HCEC 1CT (cell line): ENCODE measurements at regions not wholly inside any gene's neighbourhood (a gene's known extent, or its start where the extent isn't known, plus 50 kb on each side); places are given as distances from the start of the nearest gene placed in this dataset.

Experiments used
- DNase-seq: peaks from one replicate; pipeline ENCODE4 v3.0.0-alpha.2; 2017

DNA sequence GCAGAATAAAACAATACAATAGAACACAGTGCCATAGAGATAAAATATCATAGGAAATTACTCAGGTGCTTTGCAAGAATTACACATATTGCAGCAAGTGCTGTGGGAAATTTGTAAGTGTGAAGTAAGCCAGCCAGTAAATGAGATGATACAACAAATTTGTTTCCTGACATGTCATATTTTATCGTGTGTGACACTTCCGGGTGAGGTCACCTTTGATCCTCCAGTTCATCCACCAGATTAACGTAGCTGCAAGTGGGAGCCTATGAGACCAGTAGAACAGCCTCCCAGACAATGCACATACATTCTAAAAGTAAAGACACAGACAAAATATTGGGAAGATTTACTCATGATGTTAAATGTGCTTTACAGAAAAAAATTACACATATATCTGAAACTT is 72.2 kb downstream of the PRDM9 start:
- DNase-seq: no peak

DNA sequence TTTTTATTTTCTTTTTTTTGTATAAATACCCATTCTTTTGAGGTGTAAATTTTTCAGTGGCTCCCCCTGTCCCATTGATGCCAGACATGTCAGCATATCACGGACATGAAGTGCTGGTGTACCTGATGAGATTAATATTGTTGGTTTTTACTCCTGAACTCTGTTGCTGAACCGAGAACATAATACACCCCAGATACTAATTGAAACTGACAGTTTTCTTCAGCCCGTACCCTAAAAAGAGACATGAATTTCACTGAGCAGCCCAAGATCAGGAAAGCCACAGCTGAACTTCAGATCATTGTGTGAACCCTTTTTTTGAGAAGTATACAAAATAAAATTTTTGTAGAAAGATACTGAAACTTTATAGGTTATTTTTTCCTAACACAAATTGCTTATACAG is 75.7 kb downstream of the PRDM9 start:
- no peak for DNase-seq

DNA sequence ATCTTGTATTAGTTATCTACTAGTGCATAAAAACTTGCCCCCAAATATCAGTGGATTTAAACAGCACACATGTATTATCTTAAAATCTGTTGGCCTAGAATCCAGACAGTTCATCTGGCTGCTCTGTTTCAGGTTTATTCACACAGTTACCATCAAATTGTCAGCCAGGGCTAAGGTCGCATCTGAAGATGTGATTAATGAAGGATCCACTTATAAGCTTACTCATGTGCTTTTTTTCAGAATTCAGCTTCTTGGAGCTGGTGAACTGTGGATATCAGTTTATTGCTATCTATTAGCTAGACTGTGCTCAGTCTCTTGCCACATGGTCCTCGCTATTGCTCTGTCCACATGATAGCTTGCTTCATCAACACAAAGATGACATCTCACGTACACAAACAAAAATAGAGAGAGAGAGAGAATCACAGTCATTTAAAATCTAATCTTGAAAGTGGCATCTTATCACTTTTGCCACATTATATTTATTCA is 81.5 kb downstream of the PRDM9 start:
- no peak for DNase-seq

DNA sequence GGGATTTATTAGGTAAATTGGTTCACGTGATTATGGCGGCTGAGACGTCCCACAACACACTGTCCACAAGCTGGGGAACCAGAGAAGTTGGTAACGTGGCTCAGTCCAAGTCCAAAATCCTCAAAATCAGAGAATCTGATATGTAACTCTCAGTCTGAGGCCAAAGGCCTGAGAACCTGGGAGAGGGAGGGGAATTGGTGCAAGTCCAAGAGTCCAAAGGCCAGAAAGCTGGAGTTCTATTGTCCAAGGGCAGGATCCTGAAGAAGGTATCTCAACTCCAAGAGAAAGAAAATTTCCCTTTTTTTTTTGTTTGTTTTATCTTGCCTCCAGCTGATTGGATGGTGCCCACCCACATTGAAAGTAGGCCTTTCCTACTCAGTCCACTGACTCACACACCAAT is 83.8 kb downstream of the PRDM9 start:
- DNase-seq: no peak

DNA sequence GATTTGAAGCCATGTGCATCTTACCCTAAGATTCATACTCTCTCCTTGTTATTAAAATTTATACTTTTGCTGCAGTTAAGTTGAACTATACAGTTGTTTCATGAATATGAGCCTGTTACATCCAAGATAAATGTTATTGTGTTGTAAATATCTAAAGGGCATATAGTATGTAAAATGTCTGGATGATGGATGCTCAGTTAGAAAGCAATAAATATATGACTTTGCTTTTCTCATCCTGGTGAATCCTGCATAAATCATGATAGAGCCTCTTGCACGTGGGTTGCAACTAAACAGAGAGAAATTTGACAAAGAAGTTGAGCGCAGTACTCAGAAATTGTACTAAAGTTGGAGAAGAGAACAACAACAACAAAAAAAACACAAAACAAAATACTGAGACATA is 99.5 kb downstream of the PRDM9 start:
- no peak for DNase-seq

DNA sequence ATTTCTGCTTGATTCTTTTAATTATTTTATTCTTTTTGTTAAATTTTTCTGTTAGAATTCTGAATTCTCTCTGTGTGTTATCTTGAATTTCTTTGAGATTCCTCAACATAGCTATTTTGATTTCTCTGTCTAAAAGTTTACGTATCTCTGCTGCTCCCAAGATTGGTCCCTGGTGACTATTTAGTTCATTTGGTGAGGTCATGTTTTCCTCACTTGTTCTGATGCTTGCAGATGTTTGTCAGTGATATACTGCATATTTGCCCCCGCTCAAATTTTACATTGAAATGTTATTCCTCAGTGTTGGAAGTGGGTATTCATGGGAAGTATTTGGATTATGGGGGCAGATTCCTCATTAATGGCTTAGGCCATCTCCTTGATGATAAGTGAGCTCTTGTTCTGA is 105.3 kb downstream of the PRDM9 start:
- DNase-seq: no peak

DNA sequence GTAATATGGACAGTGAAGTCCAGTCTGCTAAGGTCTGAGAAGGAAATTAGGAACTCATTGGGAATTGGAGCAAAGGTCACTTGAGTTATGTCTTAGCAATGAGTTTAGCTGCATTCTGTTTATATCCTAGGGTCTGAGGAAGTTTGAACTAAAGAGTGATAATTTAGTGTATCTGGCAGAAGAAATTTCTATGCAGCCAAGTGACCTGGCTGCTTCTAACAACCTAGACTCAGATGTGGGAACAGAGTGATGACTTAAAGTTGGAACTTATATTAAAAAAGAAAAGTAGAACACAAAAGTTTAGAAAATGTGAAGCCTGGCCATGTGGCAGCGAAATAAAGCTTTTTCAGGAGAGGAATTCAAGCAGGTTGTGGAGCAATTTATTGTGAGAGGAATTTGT is 106.2 kb downstream of the PRDM9 start:
- no peak for DNase-seq

DNA sequence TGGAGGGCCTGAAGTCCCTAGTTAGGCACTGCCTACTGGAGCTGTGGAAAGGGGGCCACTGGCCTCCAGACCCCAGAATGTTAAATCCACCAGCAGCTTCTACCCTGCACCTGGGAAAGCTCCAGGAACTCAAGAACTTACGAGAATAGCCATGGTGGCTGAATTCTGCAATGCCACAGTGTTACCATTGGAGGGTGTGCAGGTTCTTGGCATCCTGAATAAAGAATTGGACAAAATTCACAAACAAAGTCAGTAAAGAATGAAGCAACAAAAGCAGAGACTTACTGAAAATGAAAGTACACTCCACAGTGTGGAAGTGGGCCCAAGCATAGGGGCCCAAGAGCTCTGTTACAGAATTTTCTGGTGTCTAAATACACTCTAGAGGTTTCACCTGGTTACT is 107.0 kb downstream of the PRDM9 start:
- no peak for DNase-seq

DNA sequence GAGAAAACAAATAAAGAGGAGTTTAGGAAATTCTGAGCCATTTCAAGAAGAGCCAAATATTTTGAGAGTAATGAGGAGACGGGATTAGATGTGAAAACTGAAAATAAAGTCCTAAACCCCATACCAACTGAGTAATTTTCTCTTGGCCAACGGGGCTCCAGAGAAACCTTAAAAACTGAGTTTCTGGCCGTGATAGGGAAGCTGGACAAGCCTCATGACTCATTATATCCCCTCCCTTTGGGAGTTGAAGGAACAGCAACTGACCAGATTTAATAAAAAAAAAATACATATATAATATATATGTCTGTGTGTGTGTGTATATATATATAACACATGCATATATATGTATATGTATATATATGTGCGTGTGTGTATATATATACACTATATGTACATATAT is 119.6 kb downstream of the PRDM9 start:
- peak; percentile 31 for DNase-seq

DNA sequence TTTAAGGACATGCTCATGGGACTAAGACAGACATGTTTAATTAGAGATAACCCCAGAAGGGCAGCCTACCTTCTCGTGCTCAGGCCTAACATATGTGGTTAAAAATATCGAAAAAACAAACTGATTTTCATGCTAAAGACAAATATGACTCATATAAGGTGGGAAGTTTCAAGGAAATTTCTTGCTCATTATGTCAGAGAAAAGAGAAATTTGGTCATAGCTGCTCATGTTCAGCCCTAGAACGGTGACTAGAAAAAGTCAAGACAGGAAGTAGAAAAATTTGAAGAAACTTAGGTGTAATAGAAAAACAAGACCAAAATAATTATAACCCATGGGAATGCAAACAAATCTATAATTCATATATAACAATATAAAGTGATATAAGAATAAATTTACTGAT is 120.6 kb downstream of the PRDM9 start:
- peak; percentile 67 for DNase-seq

DNA sequence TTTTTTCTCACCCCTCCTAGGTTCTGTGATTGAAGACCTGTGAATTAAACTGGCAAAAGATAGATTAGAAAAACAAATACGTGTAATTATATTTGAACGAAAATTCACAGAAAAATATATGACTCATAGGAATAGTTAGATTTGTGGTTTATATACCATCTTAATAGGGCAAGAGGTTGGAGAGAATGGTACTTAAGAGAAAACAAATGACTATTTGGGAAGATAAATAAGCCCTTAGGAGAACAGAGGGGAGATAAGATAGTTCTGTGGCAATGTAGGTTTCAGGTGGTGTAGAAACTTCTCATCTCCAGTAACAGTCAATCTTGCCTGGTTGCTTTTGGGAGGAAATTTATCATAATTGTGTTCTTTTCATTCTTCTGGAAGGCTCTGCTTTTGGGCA is 122.0 kb downstream of the PRDM9 start:
- no peak for DNase-seq

DNA sequence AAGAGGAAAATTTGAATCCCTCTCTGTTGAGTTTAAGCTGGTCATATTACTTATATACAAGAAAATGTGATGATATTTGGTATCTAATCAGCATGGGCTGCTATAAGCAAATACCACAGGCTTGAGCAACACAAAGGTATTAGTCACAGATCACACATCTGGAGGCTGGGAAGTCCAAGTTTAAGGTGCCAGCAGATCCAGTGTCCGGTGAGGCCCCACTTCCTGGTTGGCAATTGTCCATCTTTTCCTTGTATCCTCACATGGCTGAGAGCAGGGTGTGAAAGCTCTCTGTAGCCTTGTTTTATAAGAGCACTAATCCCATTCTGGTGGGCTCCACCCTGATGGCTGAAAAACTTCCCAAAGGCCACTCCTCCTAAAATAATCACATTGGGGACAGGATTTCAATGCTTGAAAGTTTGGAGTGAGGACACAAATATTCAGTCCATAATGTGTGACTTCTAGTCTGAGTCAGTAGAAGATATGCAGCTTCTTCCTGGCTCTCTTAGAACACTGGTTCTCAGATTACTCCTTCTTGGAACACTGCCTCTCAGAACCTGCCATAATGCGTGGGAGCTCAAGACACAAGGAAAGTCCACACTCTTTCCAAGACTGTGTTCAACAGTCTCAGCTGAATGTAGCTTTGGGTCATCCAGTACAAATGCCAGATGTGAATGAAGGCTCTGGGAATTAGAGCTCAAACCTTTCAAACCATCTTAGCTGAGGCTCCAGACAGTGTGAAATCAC is 124.1 kb downstream of the PRDM9 start:
- peak; percentile 90 for DNase-seq

DNA sequence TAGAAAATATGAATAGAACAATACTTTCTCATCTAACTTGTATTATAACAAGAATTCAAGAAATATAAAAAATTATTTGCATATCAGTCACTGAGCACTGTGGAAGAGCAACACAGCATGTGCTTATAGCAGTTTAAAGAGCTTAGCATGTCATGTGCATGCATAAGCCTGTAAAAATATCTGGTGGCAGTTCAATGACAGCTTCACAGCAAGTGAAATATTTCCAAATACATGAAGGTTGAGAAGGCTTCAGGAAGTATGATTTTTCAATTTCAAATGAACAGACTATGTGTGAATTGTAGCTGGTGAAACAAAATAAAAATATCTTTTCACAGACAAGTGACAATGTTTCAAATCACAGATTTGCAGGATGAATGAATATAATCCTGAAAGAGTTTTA is 128.5 kb downstream of the PRDM9 start:
- DNase-seq: no peak

DNA sequence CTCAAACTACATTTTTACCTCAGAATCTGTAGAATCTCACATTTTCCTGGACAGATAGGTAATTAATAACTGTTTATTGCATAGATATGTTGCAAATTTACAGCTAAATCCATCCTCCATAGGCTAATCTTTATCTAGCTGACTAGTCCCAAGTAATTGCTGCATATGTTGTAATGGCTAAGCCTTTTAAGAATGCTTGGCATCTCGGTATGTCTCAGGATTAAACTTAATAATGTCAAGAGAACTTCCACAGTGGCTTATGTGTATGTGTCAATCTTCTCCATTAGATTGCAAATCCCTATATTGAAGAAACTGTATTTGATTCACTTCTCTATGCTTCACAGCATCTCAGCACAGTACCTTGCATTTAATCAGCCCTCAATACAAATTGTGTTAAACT is 131.9 kb downstream of the PRDM9 start:
- DNase-seq: no peak

DNA sequence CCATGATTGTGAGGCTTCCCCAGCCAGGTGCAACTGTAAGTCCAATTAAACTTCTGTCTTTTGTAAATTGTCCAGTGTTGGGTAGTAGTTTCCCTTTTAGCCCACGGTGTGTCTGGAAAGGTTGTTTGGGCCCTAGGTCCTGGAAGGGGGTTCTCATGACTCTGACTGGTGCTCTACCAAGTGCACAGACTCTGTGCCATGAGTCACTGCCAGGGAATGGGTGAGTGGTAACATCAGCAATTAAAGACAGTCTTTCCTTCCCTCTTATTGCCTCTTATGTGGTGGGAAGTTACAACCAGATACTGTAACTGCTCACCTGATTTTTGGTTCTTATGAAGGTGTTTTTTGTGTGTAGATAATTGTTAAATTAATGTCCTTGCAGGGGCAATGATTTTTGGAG is 141.2 kb downstream of the PRDM9 start:
- peak; percentile 44 for DNase-seq

DNA sequence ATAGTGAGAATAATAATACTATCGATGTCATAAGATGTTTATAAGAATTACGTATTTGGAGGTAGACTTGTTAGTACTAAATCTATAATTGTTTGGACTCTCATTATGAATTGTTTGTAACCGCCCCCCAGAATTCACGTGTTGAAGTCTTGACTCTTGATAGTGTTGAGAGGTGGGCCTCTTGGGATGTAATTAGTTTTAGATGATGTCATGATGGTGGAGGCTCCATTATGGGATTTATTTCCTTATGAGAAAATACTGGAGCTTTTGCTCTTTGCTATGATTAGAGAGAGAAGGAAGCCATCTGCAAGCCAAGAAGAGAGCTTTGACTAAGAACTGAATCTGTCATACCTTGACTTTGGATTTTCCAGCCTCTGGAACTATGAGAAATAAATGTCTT is 142.2 kb downstream of the PRDM9 start:
- DNase-seq: no peak

DNA sequence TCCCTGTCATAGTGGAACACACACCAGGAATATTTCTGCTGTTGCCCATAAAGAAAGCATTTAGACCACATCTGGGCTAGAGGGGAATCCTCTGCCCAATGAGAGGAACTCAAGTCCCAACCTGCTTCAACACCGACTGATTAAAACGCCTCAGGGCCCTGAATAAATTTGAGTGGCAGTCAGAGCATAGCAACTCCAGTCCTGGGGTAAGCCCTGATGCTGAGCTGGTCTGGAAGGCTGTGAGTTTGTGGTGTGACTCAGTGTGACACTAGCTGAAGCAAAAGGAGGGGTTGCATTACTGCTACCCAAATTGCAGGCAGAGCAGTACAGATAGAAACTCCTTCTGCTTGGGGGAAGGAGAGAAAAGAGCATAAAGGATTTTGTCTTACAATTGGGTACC is 148.3 kb downstream of the PRDM9 start:
- peak; percentile 43 for DNase-seq

DNA sequence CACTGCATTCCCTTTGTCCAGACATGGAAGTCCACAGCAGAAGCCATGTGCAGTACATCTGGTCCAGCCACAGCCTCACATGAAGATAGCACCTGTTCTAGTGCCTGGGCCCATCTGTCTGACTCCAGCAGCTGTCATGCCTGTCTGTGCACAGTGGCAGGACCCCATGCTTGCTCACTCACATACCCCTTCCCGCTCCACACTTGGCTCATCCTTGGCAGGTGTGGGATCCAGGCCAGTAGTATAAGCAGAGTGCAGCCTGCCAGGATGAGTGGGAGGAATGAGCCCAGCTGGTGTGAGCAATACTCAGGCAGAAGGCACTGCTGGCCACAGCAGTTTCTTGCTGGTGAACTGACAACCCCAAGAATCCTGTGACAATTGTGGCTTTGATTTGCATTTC is 168.0 kb downstream of the PRDM9 start:
- no peak for DNase-seq

DNA sequence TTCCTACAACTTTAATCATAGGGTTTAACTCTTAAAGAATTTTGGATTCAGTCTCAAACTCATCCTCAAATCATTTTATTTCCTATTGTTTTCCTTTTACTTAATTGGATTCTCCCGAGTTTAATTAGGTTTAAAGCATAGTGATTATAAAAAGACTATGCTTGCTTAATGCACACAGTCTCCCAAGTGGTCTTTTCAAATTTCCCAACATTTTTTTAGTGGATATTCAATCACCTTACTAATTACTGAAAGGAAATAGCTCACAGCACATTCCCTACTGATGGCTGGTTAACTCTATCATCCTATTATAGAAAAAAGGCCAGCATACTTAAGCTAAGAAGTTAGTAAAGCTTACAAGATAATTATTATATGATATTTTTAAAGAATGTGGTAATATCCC is 170.6 kb downstream of the PRDM9 start:
- DNase-seq: no peak

DNA sequence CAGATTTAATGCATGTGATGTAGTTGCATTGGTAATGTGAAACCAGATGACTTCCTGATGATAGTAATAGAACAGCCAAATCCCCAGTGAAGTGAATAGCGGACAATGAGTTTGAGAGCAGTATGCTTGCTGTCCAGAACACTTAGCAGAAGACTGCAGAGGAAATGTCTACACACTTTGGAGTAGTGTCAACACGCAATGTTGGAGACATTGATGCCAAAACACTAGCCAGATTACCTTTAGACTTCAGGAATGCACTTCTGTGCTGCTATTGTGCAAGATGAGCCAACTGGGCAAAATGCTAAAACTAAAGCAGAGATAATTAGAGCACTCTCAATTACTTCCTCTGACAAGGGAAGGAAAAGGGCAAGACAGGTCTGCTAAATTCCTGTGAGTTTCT is 176.7 kb downstream of the PRDM9 start:
- DNase-seq: no peak

DNA sequence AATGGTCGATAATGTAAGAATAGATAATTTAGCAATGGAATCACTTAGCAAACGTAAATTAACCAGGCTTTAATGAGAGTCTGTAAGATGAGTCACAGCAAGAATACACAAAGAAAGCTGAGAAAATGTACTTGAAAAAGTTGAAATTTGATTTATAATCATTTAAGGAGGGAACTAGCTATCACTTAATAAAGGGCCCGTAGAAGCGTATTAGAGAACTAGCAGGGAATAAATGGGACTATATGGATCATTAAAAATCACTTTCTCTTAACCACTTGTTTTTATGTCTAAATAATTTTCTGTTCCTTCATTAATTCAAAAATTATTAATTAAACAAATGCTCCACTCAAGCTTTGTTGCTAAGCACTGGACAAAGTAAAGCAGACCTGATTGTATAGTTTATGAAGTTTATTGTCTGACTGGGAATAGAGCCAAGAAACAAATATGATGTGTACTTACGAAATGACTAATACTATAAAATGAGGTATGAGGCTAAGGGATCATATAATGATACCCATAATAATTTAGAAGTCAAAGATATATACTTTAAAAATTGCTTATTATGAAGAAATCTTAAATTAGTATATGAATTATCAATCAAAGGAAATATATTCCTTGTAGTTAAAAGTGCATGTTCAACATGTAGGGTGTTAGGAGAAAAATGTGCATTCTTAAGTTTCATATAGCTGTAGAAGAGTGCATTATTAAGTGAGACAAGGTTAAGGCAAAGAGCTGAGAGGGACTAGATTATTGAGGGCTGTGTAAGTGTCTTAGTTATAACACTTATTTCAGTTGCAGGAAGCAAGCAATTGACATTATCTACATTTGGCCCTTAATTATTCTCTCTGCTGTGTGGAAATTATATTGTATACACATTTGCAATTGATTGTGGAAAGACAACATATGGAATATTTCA is 196.8 kb downstream of the PRDM9 start:
- peak; percentile 36 for DNase-seq

DNA sequence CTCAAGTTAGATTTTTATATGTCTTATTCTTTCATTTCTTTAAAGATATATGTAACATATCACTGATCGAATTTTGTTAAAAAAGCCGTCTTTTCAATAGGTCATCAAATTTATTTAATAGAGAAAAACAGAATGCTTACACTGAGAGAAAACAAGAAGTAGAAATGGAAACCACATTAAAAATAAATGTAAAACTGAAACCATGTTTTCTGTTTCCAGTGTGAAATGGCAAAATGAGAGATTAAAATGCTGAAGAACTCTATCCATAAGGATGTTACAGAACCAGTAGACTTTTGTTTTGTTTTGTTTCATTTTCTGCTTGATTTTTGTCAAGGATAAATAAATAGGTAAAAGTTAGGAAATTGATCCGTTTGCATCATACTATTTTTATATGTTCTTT is 210.1 kb downstream of the PRDM9 start:
- DNase-seq: no peak

DNA sequence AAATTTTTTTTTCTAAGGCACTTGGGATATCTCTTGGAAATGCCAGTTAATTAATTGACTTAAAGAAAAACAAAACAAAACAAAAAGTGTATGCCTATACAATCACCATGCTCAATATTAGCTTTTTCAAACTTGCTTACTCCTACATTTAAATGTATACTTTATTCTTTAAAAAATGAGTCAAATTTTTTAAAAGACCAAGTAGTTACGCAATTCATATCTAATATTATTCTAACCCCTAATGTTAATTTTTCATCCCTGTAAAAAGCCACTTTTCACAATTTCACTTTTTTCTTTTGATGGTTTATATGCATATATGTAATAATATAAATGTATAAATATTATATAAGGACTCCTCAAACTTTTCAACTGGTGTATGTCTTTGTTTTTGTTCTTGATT is 211.2 kb downstream of the PRDM9 start:
- DNase-seq: no peak

DNA sequence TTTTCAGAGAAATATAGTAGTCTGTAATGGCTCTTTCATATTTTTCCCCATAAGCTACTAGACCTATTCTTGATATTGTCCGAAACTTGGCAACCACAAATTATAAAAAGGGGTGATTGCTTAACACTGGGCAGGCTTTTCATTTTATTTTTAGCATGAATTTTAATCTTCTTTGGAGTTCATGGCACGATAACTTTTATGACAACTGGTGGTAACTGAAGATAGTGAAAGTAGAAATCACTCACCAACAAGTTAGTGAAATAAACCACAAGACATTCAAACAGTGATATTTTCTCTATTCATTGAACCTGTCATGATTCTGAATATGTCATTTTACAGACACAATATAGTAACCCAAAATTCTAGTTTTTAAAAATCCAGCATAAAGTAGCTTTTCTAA is 213.9 kb downstream of the PRDM9 start:
- DNase-seq: no peak
